ENCODE measurements at regions not wholly inside any gene's neighbourhood (a gene's known extent, or its start where the extent isn't known, plus 50 kb on each side); places are given as distances from the start of the nearest gene placed in this dataset.

GRCh38 chr2:35391736-35392442 lies 963.7 kb upstream of the CRIM1 start:
- intact Hi-C loops (cut with micrococcal nuclease) = no loop called here
- H4K20me1 ChIP-seq (ENCODE audit: insufficient read depth, low read length) = no peaks in the 10 kb centered on the region
- H3K27ac Mint-ChIP-seq = no peak overlapping the region
- no peak for DNase-seq
- no peak overlapping the region for H3K27ac ChIP-seq (ENCODE audit: low read depth in 1 of 2, low read length in 2 of 2)
- H3K27me3 ChIP-seq (ENCODE audit: control insufficient read depth in 2 of 2, insufficient read depth in 2 of 2, low read length in 2 of 2) = no peaks in the 10 kb centered on the region
- H3K36me3 ChIP-seq (replicated peaks in 1 of 2; ENCODE audit: control insufficient read depth in 1 of 2, insufficient read depth in 2 of 2, low read length in 2 of 2) = no peaks in the 10 kb centered on the region
- H3K4me1 ChIP-seq (ENCODE audit: control insufficient read depth in 1 of 2, insufficient read depth in 2 of 2, low read length in 2 of 2) = no peaks in the 10 kb centered on the region
- no peak overlapping the region for H3K9ac ChIP-seq (ENCODE audit: insufficient read depth, low read length, poor library complexity, severe bottlenecking)
- 95% methylated on average over 19 of the region's 22 CpGs for WGBS (ENCODE audit: insufficient coverage)
- H3K4me3 Mint-ChIP-seq = no peak overlapping the region
- peaks cover 2 to 6% (median 2%) of the 10 kb centered on the region in 3 donors for H3K27me3 Mint-ChIP-seq (ENCODE audit: low read depth in 3 of 3)
- H3K4me1 Mint-ChIP-seq = no peaks in the 10 kb centered on the region
- H2AFZ ChIP-seq (ENCODE audit: insufficient read depth, low read depth, low read length, poor library complexity, severe bottlenecking) = no peak overlapping the region
- peaks cover 2 to 10% (median 5%) of the 10 kb centered on the region in 7 donors for H3K9me3 Mint-ChIP-seq
- no peaks in the 10 kb centered on the region for H3K36me3 Mint-ChIP-seq
- TF ChIP-seq CTCF (IDR thresholded peaks at IDR 0.05) = no peak
- H3K4me3 ChIP-seq (replicated peaks in 1 of 3; ENCODE audit: low read depth in 2 of 3, low read length in 3 of 3) = no peak overlapping the region
- H3K79me2 ChIP-seq (ENCODE audit: insufficient read depth, low read length) = no peaks in the 10 kb centered on the region
- no peak overlapping the region for H3K4me2 ChIP-seq (replicated peaks; ENCODE audit: extremely low read depth, low read length, poor library complexity, severe bottlenecking)
- peaks cover 0 to 12% of the 10 kb centered on the region in 2 donors for H3K9me3 ChIP-seq (replicated peaks in 1 of 2; ENCODE audit: control insufficient read depth in 1 of 2, insufficient read depth in 1 of 2, low read length in 2 of 2)

- no peaks in the 10 kb centered on the region for H3K79me2 ChIP-seq (ENCODE audit: insufficient read depth, low read length)
- intact Hi-C loops (cut with micrococcal nuclease) = no loop called here
- Mint-ChIP-seq H3K36me3 (no peaks in the 10 kb centered on the region), H3K9me3 (peaks cover 0 to 5% (median 0%) of the 10 kb centered on the region in 7 donors), H3K27ac (no peak overlapping the region), H3K4me1 (no peaks in the 10 kb centered on the region), H3K27me3 (ENCODE audit: low read depth in 3 of 3) (no peaks in the 10 kb centered on the region), H3K4me3 (no peak overlapping the region)
- DNase-seq = no peak
- H3K4me1 ChIP-seq (ENCODE audit: control insufficient read depth in 1 of 2, insufficient read depth in 2 of 2, low read length in 2 of 2) = no peaks in the 10 kb centered on the region
- H3K36me3 ChIP-seq (replicated peaks in 1 of 2; ENCODE audit: control insufficient read depth in 1 of 2, insufficient read depth in 2 of 2, low read length in 2 of 2) = no peaks in the 10 kb centered on the region
- H3K27me3 ChIP-seq (ENCODE audit: control insufficient read depth in 2 of 2, insufficient read depth in 2 of 2, low read length in 2 of 2) = no peaks in the 10 kb centered on the region
- WGBS (ENCODE audit: insufficient coverage) = no CpG with 5 or more reads among the region's 1 CpG
- H3K9ac ChIP-seq (ENCODE audit: insufficient read depth, low read length, poor library complexity, severe bottlenecking) = no peak overlapping the region
- no peaks in the 10 kb centered on the region for H3K9me3 ChIP-seq (replicated peaks in 1 of 2; ENCODE audit: control insufficient read depth in 1 of 2, insufficient read depth in 1 of 2, low read length in 2 of 2)
- no peak overlapping the region for H3K27ac ChIP-seq (ENCODE audit: low read depth in 1 of 2, low read length in 2 of 2)
- no peaks in the 10 kb centered on the region for H4K20me1 ChIP-seq (ENCODE audit: insufficient read depth, low read length)
- TF ChIP-seq CTCF (IDR thresholded peaks at IDR 0.05) = no peak
- H3K4me3 ChIP-seq (replicated peaks in 1 of 3; ENCODE audit: low read depth in 2 of 3, low read length in 3 of 3) = no peak overlapping the region
- no peak overlapping the region for H2AFZ ChIP-seq (ENCODE audit: insufficient read depth, low read depth, low read length, poor library complexity, severe bottlenecking)
- no peak overlapping the region for H3K4me2 ChIP-seq (replicated peaks; ENCODE audit: extremely low read depth, low read length, poor library complexity, severe bottlenecking)
Observed at GRCh38 chr2:35378791-35379190, 976.8 kb upstream of the CRIM1 start.

Measured in CD14-positive monocyte (primary cell).